CD4-positive, alpha-beta T cell (primary cell): ENCODE measurements at regions not wholly inside any gene's neighbourhood (a gene's known extent, or its start where the extent isn't known, plus 50 kb on each side); places are given as distances from the start of the nearest gene placed in this dataset.

Experiments used
- ATAC-seq: fragments of 200-7000 bp; cut with Tn5 transposase; one replicate; pipeline ENCODE4 v1.10.0; 2022; ENCODE audit warnings: mild to moderate bottlenecking; ENCODE audit not compliant: poor library complexity
- CTCF ChIA-PET: fragments of 350-600 bp; sonication (Branson Sonifier 250); formaldehyde crosslinking; loops from one replicate; lab custom pipeline; 2021; ENCODE audit warnings: antibody characterized with exemption, inconsistent platforms; lab: Charles Lee
- POLR2A ChIA-PET: fragments of 350-600 bp; sonication (Branson Sonifier 250); formaldehyde crosslinking; loops from one replicate; lab custom pipeline; 2021; ENCODE audit warnings: antibody characterized with exemption, inconsistent platforms; lab: Charles Lee
- DNase-seq, 14 experiments: peaks; one replicate each; pipeline ENCODE4 v3.0.0-alpha.2; 2013 to 2020; ENCODE audit warnings: mixed read lengths in 2 of 14
- H3K27ac ChIP-seq, 2 donors: one replicate each; pipeline versions ENCODE4 v1.5.1 to v1.7.0; 2013; ENCODE audit warnings: low read length in 2 of 2, low read depth in 1 of 2, mild to moderate bottlenecking in 1 of 2
- H3K27me3 ChIP-seq, 2 experiments: 1 replicate in 1 of 2; 2 replicates in 1 of 2; pipeline versions ENCODE4 v1.6.1 to v1.7.0; 2013; ENCODE audit warnings: low read length in 2 of 2, control low read depth in 1 of 2, mild to moderate bottlenecking in 1 of 2, moderate library complexity in 1 of 2; ENCODE audit not compliant: insufficient read depth in 2 of 2, control insufficient read depth in 1 of 2
- H3K36me3 ChIP-seq: one replicate; pipeline ENCODE4 v1.6.1; 2013; ENCODE audit warnings: low read length, control low read depth; ENCODE audit not compliant: insufficient read depth
- H3K4me1 ChIP-seq: one replicate; pipeline ENCODE4 v1.6.1; 2013; ENCODE audit warnings: low read length, control low read depth; ENCODE audit not compliant: insufficient read depth
- H3K4me3 ChIP-seq: one replicate; pipeline ENCODE4 v1.5.1; 2013; ENCODE audit warnings: mild to moderate bottlenecking, low read length, moderate library complexity
- H3K9me3 ChIP-seq, 2 experiments: 1 replicate in 1 of 2; 2 replicates in 1 of 2; pipeline versions ENCODE4 v1.6.1 to v1.7.0; 2013; ENCODE audit warnings: low read length in 2 of 2, mild to moderate bottlenecking in 2 of 2, control low read depth in 1 of 2, moderate library complexity in 1 of 2; ENCODE audit not compliant: control insufficient read depth in 1 of 2, insufficient read depth in 1 of 2
- H3K27ac Mint-ChIP-seq: one replicate; pipeline ENCODE4 v1.8.0; 2020; ENCODE audit warnings: mixed read lengths
- H3K27me3 Mint-ChIP-seq: one replicate; pipeline ENCODE4 v1.8.0; 2021; ENCODE audit warnings: mixed read lengths
- H3K36me3 Mint-ChIP-seq: one replicate; pipeline ENCODE4 v1.8.0; 2021; ENCODE audit warnings: low read depth, mixed read lengths
- H3K4me1 Mint-ChIP-seq: one replicate; pipeline ENCODE4 v1.8.0; 2021; ENCODE audit warnings: low read depth, mixed read lengths
- H3K4me3 Mint-ChIP-seq: one replicate; pipeline ENCODE4 v1.8.0; 2020; ENCODE audit warnings: mild to moderate bottlenecking, mixed read lengths
- H3K9me3 Mint-ChIP-seq: one replicate; pipeline ENCODE4 v1.8.0; 2020; ENCODE audit warnings: mixed read lengths
- intact Hi-C, 2 experiments: fragments of 100-400 bp; cut with DNase I in 1 of 2; cut with micrococcal nuclease in 1 of 2; formaldehyde crosslinking; loops; one replicate each; pipeline versions ENCODE4 v1.15.1 to v1.9.0; 2023 to 2025; cut with DNase I, micrococcal nuclease
- TF ChIP-seq, protein P1 (sequence below): fragments of 200-600 bp; IDR thresholded peaks from one replicate; pipeline ENCODE4 v1.8.0; 2022; ENCODE audit warnings: antibody characterized with exemption, mild to moderate bottlenecking

DNA sequence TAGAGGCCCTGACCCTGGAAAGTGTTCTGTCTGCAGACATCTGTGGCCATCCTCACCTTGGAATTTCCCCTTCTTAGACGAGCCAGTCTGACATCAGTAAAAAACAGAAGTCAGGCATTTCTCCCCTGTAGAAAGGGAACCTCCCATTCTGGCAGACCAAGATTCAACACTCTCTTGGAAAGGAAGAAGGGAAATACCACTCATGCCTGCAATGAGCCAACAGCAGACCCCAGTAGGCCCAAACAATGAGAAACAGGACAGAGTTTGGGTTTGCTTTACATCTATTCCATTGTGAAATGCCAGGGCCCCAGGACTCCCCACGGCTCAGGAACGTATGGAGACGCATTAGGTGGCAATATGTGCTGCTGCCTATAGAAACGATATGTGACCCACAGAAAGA lies 264.0 kb upstream of the NSMCE3 start:
- ChIA-PET POLR2A (no interaction called here), CTCF (no interaction called here)
- no peaks in the 10 kb centered on the region for H3K27me3 ChIP-seq
- H3K36me3 Mint-ChIP-seq = no peaks in the 10 kb centered on the region
- H3K9me3 ChIP-seq = no peaks in the 10 kb centered on the region
- no peak overlapping the region for H3K4me3 Mint-ChIP-seq
- H3K4me3 ChIP-seq = no peak overlapping the region
- intact Hi-C loops = no loop called here
- H3K27ac Mint-ChIP-seq = no peak overlapping the region
- H3K4me1 ChIP-seq = no peaks in the 10 kb centered on the region
- H3K4me1 Mint-ChIP-seq = no peaks in the 10 kb centered on the region
- H3K27me3 Mint-ChIP-seq = peaks cover 17% of the 10 kb centered on the region
- TF ChIP-seq, protein P1, sequence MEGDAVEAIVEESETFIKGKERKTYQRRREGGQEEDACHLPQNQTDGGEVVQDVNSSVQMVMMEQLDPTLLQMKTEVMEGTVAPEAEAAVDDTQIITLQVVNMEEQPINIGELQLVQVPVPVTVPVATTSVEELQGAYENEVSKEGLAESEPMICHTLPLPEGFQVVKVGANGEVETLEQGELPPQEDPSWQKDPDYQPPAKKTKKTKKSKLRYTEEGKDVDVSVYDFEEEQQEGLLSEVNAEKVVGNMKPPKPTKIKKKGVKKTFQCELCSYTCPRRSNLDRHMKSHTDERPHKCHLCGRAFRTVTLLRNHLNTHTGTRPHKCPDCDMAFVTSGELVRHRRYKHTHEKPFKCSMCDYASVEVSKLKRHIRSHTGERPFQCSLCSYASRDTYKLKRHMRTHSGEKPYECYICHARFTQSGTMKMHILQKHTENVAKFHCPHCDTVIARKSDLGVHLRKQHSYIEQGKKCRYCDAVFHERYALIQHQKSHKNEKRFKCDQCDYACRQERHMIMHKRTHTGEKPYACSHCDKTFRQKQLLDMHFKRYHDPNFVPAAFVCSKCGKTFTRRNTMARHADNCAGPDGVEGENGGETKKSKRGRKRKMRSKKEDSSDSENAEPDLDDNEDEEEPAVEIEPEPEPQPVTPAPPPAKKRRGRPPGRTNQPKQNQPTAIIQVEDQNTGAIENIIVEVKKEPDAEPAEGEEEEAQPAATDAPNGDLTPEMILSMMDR = no peak
- no peaks in the 10 kb centered on the region for H3K9me3 Mint-ChIP-seq
- no peak overlapping the region for H3K27ac ChIP-seq
- H3K36me3 ChIP-seq = no peaks in the 10 kb centered on the region
- DNase-seq = no peak
- no peak for ATAC-seq

DNA sequence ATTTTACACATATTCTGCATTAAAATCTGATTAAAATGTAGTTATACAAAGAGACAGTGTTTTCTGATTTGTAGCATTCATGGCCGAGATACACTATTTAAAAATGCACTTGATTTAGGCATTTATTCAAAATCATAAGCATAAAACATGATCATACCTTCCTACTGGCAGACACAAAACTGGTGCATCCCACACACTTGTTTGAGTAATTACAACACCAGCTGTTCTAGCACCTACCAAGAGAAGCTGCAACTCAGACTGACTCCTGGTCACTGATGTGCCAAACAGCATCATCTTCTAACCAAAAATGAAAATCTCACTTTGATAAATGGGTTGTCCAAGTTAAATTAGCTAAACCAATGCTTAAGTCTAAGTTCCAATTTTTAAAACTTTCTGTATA lies 262.7 kb upstream of the NSMCE3 start:
- no peak for DNase-seq
- no peak overlapping the region for H3K4me3 ChIP-seq
- H3K9me3 ChIP-seq = no peaks in the 10 kb centered on the region
- Mint-ChIP-seq H3K9me3 (no peaks in the 10 kb centered on the region), H3K27me3 (peaks cover 10% of the 10 kb centered on the region), H3K27ac (no peak overlapping the region), H3K4me1 (no peaks in the 10 kb centered on the region), H3K36me3 (no peaks in the 10 kb centered on the region), H3K4me3 (no peak overlapping the region)
- intact Hi-C loops = no loop called here
- no peaks in the 10 kb centered on the region for H3K4me1 ChIP-seq
- TF ChIP-seq, protein P1 = no peak
- H3K27me3 ChIP-seq = no peaks in the 10 kb centered on the region
- H3K36me3 ChIP-seq = no peaks in the 10 kb centered on the region
- ChIA-PET POLR2A (no interaction called here), CTCF (no interaction called here)
- H3K27ac ChIP-seq = no peak overlapping the region
- ATAC-seq = no peak

DNA sequence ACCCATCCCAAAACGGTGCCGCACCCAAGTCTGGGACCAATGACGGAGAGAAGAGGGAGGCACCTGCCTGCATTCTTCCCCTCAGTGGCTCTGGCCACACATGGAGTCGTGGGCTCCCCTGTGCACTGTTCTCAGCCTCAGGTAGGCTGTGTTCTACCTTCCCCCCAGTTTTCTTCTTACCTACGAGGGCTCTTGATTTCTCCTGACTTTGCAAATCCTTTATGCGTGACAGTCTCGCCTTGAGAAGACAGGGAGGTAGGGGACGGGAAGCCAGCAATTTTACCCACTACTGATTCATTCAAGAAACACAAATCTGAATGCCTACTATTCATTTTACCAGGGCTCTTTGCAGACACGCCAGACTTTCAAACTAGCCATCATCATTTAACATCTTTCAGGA lies 261.3 kb upstream of the NSMCE3 start:
- Histone ChIP-seq H3K4me3 (no peak overlapping the region), H3K9me3 (no peaks in the 10 kb centered on the region), H3K4me1 (no peaks in the 10 kb centered on the region), H3K36me3 (no peaks in the 10 kb centered on the region), H3K27me3 (no peaks in the 10 kb centered on the region), H3K27ac (no peak overlapping the region)
- no peaks in the 10 kb centered on the region for H3K4me1 Mint-ChIP-seq
- no peaks in the 10 kb centered on the region for H3K36me3 Mint-ChIP-seq
- ChIA-PET CTCF (no interaction called here), POLR2A (no interaction called here)
- intact Hi-C loops = no loop called here
- TF ChIP-seq, protein P1 = no peak
- H3K4me3 Mint-ChIP-seq = no peak overlapping the region
- H3K9me3 Mint-ChIP-seq = no peaks in the 10 kb centered on the region
- no peak overlapping the region for H3K27ac Mint-ChIP-seq
- H3K27me3 Mint-ChIP-seq = peaks cover 10% of the 10 kb centered on the region
- ATAC-seq = no peak
- no peak for DNase-seq
